GM21381 (cell line): ENCODE measurements at regions not wholly inside any gene's neighbourhood (a gene's known extent, or its start where the extent isn't known, plus 50 kb on each side); places are given as distances from the start of the nearest gene placed in this dataset.

Experiments used
- ATAC-seq: cut with Tn5 transposase; IDR thresholded peaks from one replicate; pipeline ENCODE4 v1.9.1; 2021; ENCODE audit warnings: mild to moderate bottlenecking, moderate library complexity; ENCODE audit not compliant: unreplicated experiment

DNA sequence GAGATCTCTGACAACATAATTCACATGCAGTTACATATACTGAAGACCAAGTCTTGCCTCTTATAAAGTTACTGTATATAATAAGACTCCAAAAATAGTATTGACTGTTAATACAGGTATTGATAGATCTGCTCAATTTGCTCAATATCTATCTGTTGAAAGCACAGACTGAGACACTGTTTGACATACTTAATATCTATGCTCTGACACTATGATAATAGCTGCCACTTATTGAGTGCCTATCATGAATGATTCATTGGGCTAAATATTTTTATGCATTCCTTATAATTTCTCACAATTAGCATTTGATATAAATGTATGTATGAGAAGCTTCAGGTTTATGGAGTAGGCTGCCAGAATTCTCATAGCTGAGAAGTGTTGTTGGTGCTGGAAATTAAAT lies 1600.9 kb upstream of the IGFBP7 start:
- ATAC-seq = no peak

GRCh38 chr4:58688568-58688967 lies 1578.4 kb upstream of the IGFBP7 start:
- ATAC-seq = no peak

- ATAC-seq = no peak
Observed at GRCh38 chr4:58679886-58680285, 1569.7 kb upstream of the IGFBP7 start.

- ATAC-seq = no peak
Observed at GRCh38 chr4:58679051-58679450, 1568.9 kb upstream of the IGFBP7 start.

GRCh38 chr4:58669783-58670182 lies 1559.6 kb upstream of the IGFBP7 start:
- no peak for ATAC-seq

DNA sequence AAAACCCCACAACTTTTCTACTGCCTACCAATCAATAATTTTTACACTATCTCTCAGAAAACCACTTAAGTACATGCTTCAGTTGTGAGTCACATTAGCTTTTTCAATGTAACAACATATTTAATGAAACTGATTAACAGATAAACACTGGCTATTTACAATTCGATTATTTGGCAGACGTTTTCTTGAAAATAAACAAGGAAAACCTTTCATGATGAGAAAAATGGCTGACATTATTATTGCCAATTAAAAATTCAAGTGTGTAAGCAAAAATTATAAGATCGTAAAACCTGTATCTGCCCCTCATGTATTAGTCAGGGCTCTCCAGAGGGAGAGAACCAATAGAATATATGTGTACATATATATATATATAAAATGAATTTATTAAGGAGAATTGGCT lies 1555.5 kb upstream of the IGFBP7 start:
- ATAC-seq = no peak

- no peak for ATAC-seq
Observed at GRCh38 chr4:58658701-58659100, 1548.5 kb upstream of the IGFBP7 start.

DNA sequence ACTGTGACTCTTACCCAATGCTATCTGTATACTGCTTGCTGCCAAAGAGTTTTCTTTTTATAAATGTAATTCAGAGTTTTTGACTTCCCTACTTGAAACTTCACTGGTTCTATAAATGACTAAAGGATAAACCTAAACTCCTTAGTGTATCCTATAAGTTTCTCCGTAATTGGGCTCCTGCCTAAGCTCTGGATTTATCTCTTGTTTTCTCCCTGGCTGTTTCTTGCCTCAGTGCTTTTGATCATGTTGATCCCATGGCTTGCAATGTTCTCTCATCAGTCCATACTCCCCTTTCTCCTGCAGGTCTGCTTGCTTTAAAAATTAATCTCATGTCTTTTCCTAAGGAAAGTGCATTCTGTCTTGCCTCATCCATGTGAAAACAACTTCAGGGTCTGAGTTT lies 1543.1 kb upstream of the IGFBP7 start:
- ATAC-seq = no peak

DNA sequence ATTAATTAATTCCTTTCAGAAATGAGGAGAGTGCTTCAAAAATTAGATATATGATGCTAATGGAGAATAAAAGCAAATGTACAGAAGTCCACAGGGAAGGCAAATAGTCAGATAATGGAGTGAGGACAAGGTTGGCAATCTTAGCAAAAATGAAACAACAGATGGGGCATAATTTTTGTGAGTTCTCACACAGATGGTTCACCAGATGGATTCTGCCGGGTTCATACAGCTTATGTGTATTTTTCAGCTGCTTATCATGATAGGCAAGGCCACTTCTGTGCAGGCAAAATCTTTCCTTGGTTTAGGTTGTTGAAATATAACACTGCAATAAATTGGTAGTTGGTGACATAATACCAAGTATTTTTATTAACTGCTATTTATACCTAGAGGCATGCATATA lies 1539.0 kb upstream of the IGFBP7 start:
- ATAC-seq = no peak

DNA sequence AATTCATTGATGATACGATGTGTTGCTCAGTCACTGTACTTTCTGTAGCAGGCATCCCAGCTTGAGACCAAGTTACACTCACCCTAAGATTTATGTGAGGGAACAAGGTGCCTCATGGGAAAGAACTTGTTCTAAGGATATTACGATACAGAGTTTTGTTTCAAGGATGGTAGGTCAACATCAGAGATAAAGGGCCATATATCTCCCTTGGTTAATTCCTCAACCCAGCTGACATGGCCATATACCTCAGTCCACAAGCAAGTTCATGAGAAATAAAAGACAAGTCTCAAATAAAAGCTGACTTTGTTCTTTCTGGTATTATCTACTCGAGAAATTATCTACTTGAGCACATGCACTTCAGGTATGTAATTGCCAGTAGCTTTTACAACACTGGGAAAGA lies 1535.9 kb upstream of the IGFBP7 start:
- no peak for ATAC-seq

DNA sequence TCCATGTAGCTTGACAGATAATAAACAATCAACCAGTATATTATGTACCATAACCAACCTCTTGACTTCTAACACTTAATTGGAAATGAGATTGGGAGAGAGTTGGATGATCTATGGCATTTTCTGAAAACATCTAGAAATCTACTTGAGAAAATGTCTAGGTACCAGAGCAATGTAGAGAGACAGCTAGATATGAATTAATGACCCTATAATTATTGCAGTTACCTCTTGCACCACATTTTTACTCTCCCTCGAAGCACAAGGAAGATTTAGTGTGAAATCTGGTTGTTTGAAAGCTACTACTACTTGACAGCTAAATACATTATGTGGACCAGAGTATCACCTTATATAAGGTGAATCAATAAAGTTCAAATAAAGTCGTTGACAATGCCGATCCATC lies 1534.4 kb upstream of the IGFBP7 start:
- ATAC-seq = no peak

DNA sequence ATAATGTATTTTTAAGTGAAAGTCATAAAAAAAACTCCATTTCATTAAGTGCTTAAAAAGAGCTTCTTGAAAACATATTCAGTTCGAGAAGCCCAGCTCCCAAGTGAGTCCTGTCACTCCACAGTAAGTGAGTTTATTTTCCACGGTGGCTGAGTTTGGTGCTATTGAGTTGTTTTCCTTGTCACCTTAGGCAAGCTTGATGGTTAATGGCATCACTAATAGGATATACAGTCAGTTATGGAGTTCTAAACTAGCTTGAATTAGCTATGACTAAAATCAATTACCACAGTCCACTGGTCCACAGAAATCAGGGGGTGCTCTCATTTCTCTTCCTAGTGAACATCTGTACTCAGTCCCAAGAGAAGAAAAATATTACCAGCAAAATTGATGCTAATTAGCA lies 1526.2 kb upstream of the IGFBP7 start:
- ATAC-seq = no peak

- ATAC-seq = no peak
Observed at GRCh38 chr4:58617226-58617625, 1507.0 kb upstream of the IGFBP7 start.

DNA sequence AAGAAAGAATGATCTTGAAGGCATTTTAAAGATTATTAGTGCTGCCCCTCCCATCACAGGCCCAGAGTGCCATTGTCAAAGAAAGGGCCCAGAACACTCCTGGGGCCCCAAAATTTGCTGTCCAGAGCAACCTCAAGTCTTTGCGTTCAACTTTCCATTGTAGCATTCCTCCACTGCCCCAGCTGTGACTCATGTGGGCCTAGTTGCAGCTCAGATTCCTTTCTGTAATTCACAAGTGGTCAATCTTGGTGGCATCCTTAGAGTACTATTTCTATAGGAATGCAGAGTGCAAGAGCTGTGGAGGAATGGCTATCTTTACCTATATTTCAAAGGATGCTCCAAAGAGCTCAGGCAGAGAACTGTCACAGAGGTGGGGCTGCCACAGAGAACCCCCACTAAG lies 1500.8 kb upstream of the IGFBP7 start:
- ATAC-seq = no peak

DNA sequence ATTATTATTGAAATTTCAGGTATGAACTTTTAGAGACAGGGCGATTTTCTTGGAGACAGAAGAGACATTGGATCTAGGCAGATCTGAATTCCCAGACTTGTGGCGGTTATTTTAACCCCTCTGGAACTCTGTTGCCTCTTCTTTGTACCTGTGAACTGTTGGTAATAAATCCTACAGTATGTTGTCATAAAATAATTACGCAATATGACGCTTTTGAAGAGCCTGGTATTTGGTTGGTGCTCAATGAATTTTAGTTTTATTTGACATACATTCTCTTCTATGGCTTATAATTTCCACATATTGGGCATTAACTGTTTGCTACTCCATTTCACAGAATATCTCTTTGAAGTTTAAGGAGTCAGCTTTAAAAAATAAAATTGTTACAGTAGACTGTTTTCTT lies 1496.1 kb upstream of the IGFBP7 start:
- no peak for ATAC-seq

DNA sequence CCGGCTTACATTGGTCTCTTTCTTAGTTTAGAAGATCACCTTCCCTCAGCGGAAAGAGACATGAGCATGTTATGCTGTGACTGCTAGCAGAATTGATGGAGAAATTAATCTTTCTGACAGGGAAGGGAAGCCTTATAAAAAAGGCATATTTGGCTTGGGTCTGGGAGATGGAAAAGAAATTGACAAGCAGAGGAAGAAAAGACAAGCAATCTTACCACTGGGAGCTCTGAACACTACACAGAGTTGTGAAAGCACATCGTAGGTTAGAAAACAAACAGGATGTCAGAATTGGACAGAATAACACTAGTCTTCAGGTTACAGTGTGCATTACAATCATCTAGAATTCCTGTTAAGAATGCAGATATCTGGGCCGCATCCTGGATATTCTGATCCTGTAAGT lies 1493.8 kb upstream of the IGFBP7 start:
- no peak for ATAC-seq

GRCh38 chr4:58602731-58603359 lies 1492.7 kb upstream of the IGFBP7 start:
- ATAC-seq = no peak

- ATAC-seq = no peak
Observed at GRCh38 chr4:58602022-58602421, 1491.8 kb upstream of the IGFBP7 start.

GRCh38 chr4:58600290-58600689 lies 1490.1 kb upstream of the IGFBP7 start:
- no peak for ATAC-seq

GRCh38 chr4:58590722-58591121 lies 1480.5 kb upstream of the IGFBP7 start:
- no peak for ATAC-seq

GRCh38 chr4:58587856-58588255 lies 1477.7 kb upstream of the IGFBP7 start:
- ATAC-seq = no peak

DNA sequence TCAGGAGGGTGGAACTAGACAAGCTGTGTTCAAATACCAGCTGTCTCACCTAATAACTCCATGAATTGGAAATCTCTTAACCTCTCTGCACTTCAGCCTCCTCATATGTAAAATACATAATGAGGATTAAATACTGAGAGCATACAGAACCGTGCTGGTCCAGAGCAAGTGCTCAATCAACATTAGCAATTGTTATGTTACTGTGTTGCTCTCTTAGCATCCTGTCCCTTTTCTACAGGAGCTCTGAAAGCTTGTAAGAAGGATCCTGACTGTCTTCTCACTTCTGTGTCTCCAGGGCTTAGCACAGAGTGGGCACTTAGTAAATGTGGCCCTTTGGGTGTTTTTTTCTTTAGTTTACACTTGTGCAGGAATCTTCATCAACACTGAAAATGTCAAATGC lies 1456.1 kb upstream of the IGFBP7 start:
- no peak for ATAC-seq

- ATAC-seq = no peak
Observed at GRCh38 chr4:58564695-58565475, 1454.7 kb upstream of the IGFBP7 start.
